ENCODE measurements at regions not wholly inside any gene's neighbourhood (a gene's known extent, or its start where the extent isn't known, plus 50 kb on each side); places are given as distances from the start of the nearest gene placed in this dataset.

DNA sequence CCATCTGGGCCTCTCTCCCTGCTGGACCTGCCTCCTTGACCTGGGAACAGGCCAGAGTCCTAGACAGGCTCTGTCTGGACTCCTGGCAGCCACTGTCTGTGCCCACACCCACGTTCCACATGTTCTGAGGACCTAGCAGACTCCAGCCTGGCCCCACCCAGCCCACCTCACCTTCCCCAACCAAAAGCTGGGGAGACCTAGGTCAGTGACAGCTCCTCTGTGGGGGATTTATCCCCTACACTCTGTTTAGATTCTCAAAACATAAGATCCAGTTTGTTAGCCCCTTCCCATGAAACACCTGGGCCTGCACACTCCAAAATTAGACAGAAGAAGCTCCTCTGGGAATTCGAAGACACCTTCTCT, 59.8 kb upstream of the ADAMTS2 start:
- TF ChIP-seq, protein P1, sequence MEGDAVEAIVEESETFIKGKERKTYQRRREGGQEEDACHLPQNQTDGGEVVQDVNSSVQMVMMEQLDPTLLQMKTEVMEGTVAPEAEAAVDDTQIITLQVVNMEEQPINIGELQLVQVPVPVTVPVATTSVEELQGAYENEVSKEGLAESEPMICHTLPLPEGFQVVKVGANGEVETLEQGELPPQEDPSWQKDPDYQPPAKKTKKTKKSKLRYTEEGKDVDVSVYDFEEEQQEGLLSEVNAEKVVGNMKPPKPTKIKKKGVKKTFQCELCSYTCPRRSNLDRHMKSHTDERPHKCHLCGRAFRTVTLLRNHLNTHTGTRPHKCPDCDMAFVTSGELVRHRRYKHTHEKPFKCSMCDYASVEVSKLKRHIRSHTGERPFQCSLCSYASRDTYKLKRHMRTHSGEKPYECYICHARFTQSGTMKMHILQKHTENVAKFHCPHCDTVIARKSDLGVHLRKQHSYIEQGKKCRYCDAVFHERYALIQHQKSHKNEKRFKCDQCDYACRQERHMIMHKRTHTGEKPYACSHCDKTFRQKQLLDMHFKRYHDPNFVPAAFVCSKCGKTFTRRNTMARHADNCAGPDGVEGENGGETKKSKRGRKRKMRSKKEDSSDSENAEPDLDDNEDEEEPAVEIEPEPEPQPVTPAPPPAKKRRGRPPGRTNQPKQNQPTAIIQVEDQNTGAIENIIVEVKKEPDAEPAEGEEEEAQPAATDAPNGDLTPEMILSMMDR (IDR thresholded peaks at IDR 0.05; ENCODE audit: low read depth, low read length, missing input control), result no peak
- TF ChIP-seq, protein P2, sequence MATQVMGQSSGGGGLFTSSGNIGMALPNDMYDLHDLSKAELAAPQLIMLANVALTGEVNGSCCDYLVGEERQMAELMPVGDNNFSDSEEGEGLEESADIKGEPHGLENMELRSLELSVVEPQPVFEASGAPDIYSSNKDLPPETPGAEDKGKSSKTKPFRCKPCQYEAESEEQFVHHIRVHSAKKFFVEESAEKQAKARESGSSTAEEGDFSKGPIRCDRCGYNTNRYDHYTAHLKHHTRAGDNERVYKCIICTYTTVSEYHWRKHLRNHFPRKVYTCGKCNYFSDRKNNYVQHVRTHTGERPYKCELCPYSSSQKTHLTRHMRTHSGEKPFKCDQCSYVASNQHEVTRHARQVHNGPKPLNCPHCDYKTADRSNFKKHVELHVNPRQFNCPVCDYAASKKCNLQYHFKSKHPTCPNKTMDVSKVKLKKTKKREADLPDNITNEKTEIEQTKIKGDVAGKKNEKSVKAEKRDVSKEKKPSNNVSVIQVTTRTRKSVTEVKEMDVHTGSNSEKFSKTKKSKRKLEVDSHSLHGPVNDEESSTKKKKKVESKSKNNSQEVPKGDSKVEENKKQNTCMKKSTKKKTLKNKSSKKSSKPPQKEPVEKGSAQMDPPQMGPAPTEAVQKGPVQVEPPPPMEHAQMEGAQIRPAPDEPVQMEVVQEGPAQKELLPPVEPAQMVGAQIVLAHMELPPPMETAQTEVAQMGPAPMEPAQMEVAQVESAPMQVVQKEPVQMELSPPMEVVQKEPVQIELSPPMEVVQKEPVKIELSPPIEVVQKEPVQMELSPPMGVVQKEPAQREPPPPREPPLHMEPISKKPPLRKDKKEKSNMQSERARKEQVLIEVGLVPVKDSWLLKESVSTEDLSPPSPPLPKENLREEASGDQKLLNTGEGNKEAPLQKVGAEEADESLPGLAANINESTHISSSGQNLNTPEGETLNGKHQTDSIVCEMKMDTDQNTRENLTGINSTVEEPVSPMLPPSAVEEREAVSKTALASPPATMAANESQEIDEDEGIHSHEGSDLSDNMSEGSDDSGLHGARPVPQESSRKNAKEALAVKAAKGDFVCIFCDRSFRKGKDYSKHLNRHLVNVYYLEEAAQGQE (IDR thresholded peaks at IDR 0.05), result no peak
- TF ChIP-seq SP1 (IDR thresholded peaks at IDR 0.05), result no peak
- TF ChIP-seq TAF1 (conservative IDR thresholded peaks at IDR 0.05), result no peak
- no peak for TF ChIP-seq EGR1 (IDR thresholded peaks at IDR 0.05; ENCODE audit: low read depth in 2 of 2)
- no peak for TF ChIP-seq JUND (IDR thresholded peaks at IDR 0.05)
- no peak for TF ChIP-seq YY1 (IDR thresholded peaks at IDR 0.05)
- TF ChIP-seq, protein P3, sequence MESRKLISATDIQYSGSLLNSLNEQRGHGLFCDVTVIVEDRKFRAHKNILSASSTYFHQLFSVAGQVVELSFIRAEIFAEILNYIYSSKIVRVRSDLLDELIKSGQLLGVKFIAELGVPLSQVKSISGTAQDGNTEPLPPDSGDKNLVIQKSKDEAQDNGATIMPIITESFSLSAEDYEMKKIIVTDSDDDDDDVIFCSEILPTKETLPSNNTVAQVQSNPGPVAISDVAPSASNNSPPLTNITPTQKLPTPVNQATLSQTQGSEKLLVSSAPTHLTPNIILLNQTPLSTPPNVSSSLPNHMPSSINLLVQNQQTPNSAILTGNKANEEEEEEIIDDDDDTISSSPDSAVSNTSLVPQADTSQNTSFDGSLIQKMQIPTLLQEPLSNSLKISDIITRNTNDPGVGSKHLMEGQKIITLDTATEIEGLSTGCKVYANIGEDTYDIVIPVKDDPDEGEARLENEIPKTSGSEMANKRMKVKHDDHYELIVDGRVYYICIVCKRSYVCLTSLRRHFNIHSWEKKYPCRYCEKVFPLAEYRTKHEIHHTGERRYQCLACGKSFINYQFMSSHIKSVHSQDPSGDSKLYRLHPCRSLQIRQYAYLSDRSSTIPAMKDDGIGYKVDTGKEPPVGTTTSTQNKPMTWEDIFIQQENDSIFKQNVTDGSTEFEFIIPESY (IDR thresholded peaks at IDR 0.05), result no peak
- no peak for TF ChIP-seq RXRA (IDR thresholded peaks at IDR 0.05)
- no peak for TF ChIP-seq GABPA (IDR thresholded peaks at IDR 0.05 in 1 of 2, conservative IDR thresholded peaks at IDR 0.05 in 1 of 2)
- TF ChIP-seq, protein P4, sequence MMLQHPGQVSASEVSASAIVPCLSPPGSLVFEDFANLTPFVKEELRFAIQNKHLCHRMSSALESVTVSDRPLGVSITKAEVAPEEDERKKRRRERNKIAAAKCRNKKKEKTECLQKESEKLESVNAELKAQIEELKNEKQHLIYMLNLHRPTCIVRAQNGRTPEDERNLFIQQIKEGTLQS (IDR thresholded peaks at IDR 0.05), result no peak
- no peak for TF ChIP-seq RAD21 (IDR thresholded peaks at IDR 0.05)
- TF ChIP-seq, protein P5, sequence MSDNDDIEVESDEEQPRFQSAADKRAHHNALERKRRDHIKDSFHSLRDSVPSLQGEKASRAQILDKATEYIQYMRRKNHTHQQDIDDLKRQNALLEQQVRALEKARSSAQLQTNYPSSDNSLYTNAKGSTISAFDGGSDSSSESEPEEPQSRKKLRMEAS (IDR thresholded peaks at IDR 0.05), result no peak

All from liver (tissue), 3 donors.